Vagina (tissue), 2 donors: ENCODE measurements at regions not wholly inside any gene's neighbourhood (a gene's known extent, or its start where the extent isn't known, plus 50 kb on each side); places are given as distances from the start of the nearest gene placed in this dataset.

Experiments
- DNase-seq, 2 donors: peaks; one replicate each; pipeline ENCODE4 v3.0.0-alpha.2; 2017; ENCODE audit errors: extremely low spot score in 2 of 2
- H3K27ac ChIP-seq: fragments of 200-600 bp; sonication (generic); one replicate; pipeline ENCODE4 v1.5.1; 2019
- H3K27me3 ChIP-seq: fragments of 200-600 bp; sonication (generic); one replicate; pipeline ENCODE4 v1.5.1; 2019
- H3K36me3 ChIP-seq, 2 donors: fragments of 200-600 bp; sonication (generic); one replicate each; pipeline ENCODE4 v1.5.1; 2017 to 2019
- H3K4me1 ChIP-seq: fragments of 200-600 bp; sonication (generic); one replicate; pipeline ENCODE4 v1.5.1; 2019
- H3K4me3 ChIP-seq, 2 donors: fragments of 200-600 bp; sonication (generic); 1 replicate in 1 of 2; 2 replicates in 1 of 2; pipeline ENCODE4 v1.5.1; 2016 to 2019
- H3K9me3 ChIP-seq: fragments of 200-600 bp; sonication (generic); one replicate; pipeline ENCODE4 v1.5.1; 2019
- POLR2A ChIP-seq, 2 donors: fragments of 450-650 bp; IDR thresholded peaks; one replicate each; pipeline ENCODE4 v1.6.1; 2017; ENCODE audit warnings: antibody characterized with exemption in 2 of 2, mild to moderate bottlenecking in 2 of 2, moderate library complexity in 2 of 2
- POLR2AphosphoS5 ChIP-seq, 2 donors: sonication (generic); formaldehyde crosslinking; IDR thresholded peaks; one replicate each; pipeline ENCODE4 v1.9.0; 2017; ENCODE audit warnings: antibody characterized with exemption in 2 of 2, mild to moderate bottlenecking in 2 of 2, low read depth in 1 of 2; ENCODE audit not compliant: insufficient read depth in 1 of 2
- intact Hi-C: fragments of 100-400 bp; cut with DNase I; formaldehyde crosslinking; loops from one replicate; pipeline ENCODE4 v1.15.1; 2023
- TF ChIP-seq, protein P1 (sequence below), 3 experiments: fragments of 450-650 bp in 2 of 3; fragments of 200-600 bp in 1 of 3; sonication (generic) in 1 of 3; IDR thresholded peaks; one replicate each; pipeline ENCODE4 v1.5.1; 2017 to 2019; ENCODE audit warnings: antibody characterized with exemption in 3 of 3, mild to moderate bottlenecking in 2 of 3, moderate library complexity in 2 of 3

DNA sequence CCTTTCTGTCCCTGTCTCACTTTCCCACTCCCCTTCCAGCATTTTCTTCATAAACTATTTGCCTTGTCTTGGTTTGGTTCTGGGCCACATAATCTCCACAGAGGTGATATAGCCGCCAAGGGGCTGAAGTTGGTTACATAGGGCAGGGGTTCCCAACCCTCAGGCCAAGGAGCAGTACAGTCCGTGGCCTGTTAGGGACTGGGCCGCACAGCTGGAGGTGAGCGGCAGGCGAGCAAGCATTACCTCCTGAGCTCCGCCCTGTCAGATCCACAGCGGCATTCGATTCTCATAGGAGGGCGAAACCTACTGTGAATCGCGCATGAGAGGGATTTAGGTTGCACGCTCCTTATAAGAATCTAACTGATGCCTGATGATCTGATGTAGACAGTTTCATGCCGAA is 80.6 kb upstream of the HIF1A start:
- Histone ChIP-seq H3K27me3 (no peaks in the 10 kb centered on the region), H3K4me3 (no peak overlapping the region), H3K36me3 (no peaks in the 10 kb centered on the region), H3K4me1 (peaks cover 8% of the 10 kb centered on the region), H3K27ac (no peak overlapping the region), H3K9me3 (no peaks in the 10 kb centered on the region)
- DNase-seq: no peak
- intact Hi-C loops: loop anchor here (10.0 kb wide), 1 partner anchor 100 kb away; no protein-coding TSS in a partner anchor
- TF ChIP-seq POLR2A (IDR thresholded peaks at IDR 0.05): no peak
- no peak for TF ChIP-seq POLR2AphosphoS5 (IDR thresholded peaks at IDR 0.05; ENCODE audit: insufficient read depth in 1 of 2, low read depth in 1 of 2)
- TF ChIP-seq, protein P1, sequence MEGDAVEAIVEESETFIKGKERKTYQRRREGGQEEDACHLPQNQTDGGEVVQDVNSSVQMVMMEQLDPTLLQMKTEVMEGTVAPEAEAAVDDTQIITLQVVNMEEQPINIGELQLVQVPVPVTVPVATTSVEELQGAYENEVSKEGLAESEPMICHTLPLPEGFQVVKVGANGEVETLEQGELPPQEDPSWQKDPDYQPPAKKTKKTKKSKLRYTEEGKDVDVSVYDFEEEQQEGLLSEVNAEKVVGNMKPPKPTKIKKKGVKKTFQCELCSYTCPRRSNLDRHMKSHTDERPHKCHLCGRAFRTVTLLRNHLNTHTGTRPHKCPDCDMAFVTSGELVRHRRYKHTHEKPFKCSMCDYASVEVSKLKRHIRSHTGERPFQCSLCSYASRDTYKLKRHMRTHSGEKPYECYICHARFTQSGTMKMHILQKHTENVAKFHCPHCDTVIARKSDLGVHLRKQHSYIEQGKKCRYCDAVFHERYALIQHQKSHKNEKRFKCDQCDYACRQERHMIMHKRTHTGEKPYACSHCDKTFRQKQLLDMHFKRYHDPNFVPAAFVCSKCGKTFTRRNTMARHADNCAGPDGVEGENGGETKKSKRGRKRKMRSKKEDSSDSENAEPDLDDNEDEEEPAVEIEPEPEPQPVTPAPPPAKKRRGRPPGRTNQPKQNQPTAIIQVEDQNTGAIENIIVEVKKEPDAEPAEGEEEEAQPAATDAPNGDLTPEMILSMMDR (IDR thresholded peaks at IDR 0.05): no peak

DNA sequence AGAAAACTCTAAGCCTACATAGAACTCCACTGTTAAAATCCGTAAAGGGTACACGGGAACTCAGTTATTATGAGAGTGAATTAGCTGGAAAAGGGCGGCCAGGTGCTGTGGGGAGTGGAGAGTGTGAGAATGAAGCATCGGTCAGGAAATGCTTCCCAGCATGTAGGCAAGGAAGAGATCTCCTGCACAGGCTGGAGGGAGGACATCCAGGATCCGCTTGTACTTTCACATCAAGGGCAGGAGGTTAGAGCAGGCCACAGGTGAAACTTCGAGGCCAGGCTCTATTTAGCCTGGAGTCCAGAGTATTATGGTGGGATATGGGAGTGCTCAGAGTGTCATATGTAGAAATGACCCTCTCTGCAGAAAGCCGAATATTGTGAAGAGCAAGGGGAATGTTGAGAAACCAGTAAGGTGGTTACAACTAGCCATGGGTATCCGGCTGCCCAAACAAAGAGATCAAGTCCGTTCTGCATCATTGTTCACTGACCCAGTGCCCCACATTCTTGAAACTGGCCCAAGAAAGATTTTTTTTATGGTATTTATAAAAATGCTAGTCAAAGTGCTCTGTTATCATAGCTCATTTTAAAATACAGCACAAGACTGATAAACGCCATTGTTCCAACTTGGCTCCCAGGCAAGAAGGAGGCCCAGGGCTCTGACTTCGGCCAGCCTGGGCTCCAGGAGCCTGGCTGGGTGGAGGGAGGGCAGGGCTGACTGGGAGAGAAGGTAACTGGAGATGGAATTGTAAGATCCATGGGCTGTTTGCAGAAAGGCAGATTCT is 79.4 kb upstream of the HIF1A start:
- H3K4me3 ChIP-seq: no peak overlapping the region
- no peak overlapping the region for H3K27ac ChIP-seq
- H3K4me1 ChIP-seq: peaks cover 20% of the 10 kb centered on the region
- no peaks in the 10 kb centered on the region for H3K36me3 ChIP-seq
- H3K9me3 ChIP-seq: no peaks in the 10 kb centered on the region
- no peak for TF ChIP-seq POLR2A (IDR thresholded peaks at IDR 0.05)
- TF ChIP-seq, protein P1 (IDR thresholded peaks at IDR 0.05): no peak
- TF ChIP-seq POLR2AphosphoS5 (IDR thresholded peaks at IDR 0.05; ENCODE audit: insufficient read depth in 1 of 2, low read depth in 1 of 2): no peak
- no peak for DNase-seq
- intact Hi-C loops: loop anchor here (10.0 kb wide), 1 partner anchor 99 kb away; no protein-coding TSS in a partner anchor
- no peaks in the 10 kb centered on the region for H3K27me3 ChIP-seq

DNA sequence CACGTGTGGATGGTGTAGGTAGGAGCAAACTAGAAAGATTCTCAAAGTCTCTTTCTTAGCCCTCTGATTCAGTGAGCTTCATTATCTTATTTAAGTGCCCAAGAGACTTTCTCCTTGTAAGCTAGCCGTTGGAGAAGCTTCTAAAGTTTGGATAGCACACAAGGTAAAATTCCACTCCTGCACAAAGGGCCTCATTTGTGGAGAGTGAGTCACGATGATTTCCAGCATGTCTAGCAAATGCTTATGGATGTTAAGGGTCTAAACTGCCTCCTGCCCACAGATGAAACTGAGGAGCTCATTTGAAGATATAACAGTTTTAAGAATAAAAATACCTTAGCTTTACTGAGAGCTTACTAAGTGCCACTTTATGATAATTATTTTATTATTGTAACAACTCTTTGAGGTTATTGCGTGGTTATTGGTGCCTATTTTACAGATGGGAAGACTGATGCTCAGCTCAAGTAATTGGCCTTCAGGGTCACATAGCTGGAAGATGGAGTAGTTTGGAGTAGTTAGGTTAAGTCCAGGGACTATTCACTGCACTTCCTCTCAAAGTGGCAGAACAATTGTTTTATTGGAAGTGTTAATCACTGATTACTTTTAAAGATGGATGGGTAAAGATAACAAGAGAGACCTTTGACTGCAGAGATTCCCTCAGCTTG is 78.7 kb upstream of the HIF1A start:
- intact Hi-C loops: loop anchor here (10.0 kb wide), 1 partner anchor 98 kb away; no protein-coding TSS in a partner anchor
- H3K9me3 ChIP-seq: no peaks in the 10 kb centered on the region
- no peaks in the 10 kb centered on the region for H3K27me3 ChIP-seq
- H3K27ac ChIP-seq: no peak overlapping the region
- H3K4me1 ChIP-seq: peaks cover 16% of the 10 kb centered on the region
- no peaks in the 10 kb centered on the region for H3K36me3 ChIP-seq
- TF ChIP-seq POLR2AphosphoS5 (IDR thresholded peaks at IDR 0.05; ENCODE audit: insufficient read depth in 1 of 2, low read depth in 1 of 2) (no peak), POLR2A (IDR thresholded peaks at IDR 0.05) (no peak)
- TF ChIP-seq, protein P1 (IDR thresholded peaks at IDR 0.05): no peak
- DNase-seq: no peak
- no peak overlapping the region for H3K4me3 ChIP-seq

DNA sequence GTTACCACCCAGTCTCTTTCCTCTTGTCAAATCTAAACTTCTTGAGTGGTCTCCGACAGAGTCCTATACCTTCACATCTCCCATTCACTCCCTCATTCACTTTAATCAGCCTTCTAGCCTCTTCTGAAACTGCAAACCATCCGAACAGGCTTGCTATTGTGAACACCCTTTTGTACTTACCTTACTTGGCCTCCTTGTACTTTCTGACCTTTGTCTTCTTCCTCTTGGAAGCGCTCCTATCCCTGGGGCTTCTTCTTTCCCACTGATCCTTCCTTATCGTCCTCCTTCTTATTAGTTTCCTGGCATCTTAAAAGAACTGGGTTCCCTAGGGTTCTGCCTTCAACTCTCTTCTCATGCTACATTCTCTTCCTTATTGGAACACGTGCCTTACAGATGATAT is 76.9 kb upstream of the HIF1A start:
- H3K4me3 ChIP-seq: no peak overlapping the region
- intact Hi-C loops: loop anchor here (10.0 kb wide), 1 partner anchor 96 kb away; no protein-coding TSS in a partner anchor
- H3K36me3 ChIP-seq: no peaks in the 10 kb centered on the region
- H3K9me3 ChIP-seq: no peaks in the 10 kb centered on the region
- no peak overlapping the region for H3K27ac ChIP-seq
- DNase-seq: no peak
- H3K27me3 ChIP-seq: no peaks in the 10 kb centered on the region
- no peak for TF ChIP-seq POLR2AphosphoS5 (IDR thresholded peaks at IDR 0.05; ENCODE audit: insufficient read depth in 1 of 2, low read depth in 1 of 2)
- TF ChIP-seq POLR2A (IDR thresholded peaks at IDR 0.05): no peak
- TF ChIP-seq, protein P1 (IDR thresholded peaks at IDR 0.05): no peak
- H3K4me1 ChIP-seq: peaks cover 12% of the 10 kb centered on the region
